ENCODE measurements at regions not wholly inside any gene's neighbourhood (a gene's known extent, or its start where the extent isn't known, plus 50 kb on each side); places are given as distances from the start of the nearest gene placed in this dataset.

- no peak for DNase-seq (ENCODE audit: low read depth in 2 of 2)
Measured at GRCh38 chr2:789529-789928, 112.3 kb upstream of the TMEM18 start.

- no peak for DNase-seq (ENCODE audit: low read depth in 2 of 2)
Measured at GRCh38 chr2:788227-789032, 111.2 kb upstream of the TMEM18 start.

DNA sequence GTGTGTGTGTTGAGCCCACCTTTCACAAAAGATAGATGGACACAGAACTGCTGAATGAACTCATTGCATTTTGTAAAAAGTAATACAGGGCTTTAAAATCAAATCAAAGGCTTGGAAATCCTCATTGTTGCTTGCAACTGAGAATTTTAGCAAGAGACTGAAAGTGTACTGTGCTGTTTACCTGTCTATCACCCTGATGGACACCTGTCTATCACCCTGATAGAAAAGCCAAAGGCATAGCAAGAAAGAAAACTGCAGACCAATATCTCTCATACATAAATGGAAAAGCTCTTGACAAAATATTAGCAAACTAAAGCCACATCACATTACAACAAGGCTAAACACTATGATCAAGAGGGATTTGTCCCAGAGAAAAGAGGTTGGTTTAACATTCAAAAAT lies 107.5 kb upstream of the TMEM18 start:
- no peak for DNase-seq (ENCODE audit: low read depth in 2 of 2)

GRCh38 chr2:780581-780980 lies 103.4 kb upstream of the TMEM18 start:
- no peak for DNase-seq (ENCODE audit: low read depth in 2 of 2)

DNA sequence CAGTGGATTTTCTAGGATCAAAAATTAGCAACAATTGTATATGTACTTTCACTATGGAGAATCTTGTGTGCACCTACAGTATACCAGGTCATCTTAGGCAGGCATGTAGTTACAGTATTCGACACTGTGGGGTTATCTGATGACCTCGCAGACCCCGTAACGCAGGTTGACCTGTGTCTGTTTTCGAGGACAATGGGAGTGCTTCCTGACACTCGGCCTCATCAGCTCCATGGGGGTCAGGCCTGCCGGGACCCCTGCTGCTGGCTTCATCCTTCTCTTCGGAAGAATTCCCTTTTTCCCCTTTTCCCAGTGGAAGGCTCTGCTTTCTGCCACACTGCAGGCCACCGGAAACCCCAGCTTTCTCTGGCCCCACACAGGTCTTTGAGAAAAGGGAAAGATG lies 102.8 kb upstream of the TMEM18 start:
- DNase-seq (ENCODE audit: low read depth in 2 of 2) = no peak

GRCh38 chr2:778731-779350 lies 101.6 kb upstream of the TMEM18 start:
- no peak for DNase-seq (ENCODE audit: low read depth in 2 of 2)

GRCh38 chr2:777546-777945 lies 100.3 kb upstream of the TMEM18 start:
- DNase-seq (ENCODE audit: low read depth in 2 of 2) = no peak

DNA sequence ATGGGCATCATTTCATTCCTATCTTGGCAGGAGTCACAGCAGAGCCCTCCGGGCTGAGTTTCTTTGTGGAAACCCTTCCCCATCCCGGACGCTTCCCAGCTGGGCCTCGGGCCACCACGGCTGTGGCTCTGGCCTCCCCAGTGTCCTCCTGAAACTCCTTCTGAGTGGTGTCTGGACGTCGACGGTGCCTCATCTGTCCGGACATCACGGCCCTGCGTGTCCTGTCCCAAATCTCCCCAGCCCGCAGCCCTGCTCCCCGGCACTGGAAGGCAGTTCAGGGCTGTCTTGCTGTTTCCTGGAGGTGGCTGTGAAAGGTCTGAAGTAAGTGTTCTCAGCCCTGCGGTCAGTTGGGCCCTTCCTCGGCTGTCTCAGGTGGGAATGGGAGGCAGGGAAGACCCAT lies 99.8 kb upstream of the TMEM18 start:
- DNase-seq (ENCODE audit: low read depth in 2 of 2) = no peak

DNA sequence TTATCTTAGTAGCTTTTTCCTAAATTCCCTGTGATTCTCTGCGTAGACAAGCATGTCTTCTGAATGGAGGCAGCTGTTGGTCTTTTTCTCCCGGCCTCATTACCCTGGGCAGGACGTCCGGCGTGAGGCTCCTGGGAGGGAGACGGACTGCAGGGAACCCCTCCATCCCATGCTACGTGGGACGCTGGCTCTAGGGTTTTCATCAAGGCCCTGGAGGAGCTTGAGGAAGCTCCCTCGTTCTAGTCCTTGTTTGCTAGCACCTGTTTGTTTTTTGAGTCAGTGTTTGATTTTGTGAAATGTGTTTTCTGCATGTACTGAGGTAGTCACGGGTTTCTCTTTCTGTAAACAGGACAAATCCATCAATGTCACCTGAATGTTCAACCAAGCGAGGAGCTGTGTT lies 99.3 kb upstream of the TMEM18 start:
- no peak for DNase-seq (ENCODE audit: low read depth in 2 of 2)

DNA sequence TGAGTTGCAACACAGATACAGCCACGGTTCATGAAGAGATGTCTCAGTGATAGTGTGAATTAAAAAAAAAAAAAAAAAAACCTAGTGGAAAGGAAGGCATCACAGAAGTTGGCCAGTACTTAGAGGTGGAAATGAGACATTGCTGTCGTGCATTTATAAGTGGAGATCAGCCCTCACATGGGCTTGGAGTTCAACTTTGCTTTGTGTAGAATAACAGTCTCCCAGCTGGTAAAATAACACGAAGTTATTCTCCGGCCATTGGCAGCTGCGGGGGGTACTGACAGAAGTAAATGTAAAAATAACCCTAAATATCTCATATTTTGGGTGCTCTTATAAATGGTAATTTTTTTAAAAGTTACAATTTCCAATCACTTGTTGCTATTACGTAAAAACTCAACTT lies 98.8 kb upstream of the TMEM18 start:
- no peak for DNase-seq (ENCODE audit: low read depth in 2 of 2)

GRCh38 chr2:774436-774835 lies 97.2 kb upstream of the TMEM18 start:
- DNase-seq (ENCODE audit: low read depth in 2 of 2) = no peak

DNA sequence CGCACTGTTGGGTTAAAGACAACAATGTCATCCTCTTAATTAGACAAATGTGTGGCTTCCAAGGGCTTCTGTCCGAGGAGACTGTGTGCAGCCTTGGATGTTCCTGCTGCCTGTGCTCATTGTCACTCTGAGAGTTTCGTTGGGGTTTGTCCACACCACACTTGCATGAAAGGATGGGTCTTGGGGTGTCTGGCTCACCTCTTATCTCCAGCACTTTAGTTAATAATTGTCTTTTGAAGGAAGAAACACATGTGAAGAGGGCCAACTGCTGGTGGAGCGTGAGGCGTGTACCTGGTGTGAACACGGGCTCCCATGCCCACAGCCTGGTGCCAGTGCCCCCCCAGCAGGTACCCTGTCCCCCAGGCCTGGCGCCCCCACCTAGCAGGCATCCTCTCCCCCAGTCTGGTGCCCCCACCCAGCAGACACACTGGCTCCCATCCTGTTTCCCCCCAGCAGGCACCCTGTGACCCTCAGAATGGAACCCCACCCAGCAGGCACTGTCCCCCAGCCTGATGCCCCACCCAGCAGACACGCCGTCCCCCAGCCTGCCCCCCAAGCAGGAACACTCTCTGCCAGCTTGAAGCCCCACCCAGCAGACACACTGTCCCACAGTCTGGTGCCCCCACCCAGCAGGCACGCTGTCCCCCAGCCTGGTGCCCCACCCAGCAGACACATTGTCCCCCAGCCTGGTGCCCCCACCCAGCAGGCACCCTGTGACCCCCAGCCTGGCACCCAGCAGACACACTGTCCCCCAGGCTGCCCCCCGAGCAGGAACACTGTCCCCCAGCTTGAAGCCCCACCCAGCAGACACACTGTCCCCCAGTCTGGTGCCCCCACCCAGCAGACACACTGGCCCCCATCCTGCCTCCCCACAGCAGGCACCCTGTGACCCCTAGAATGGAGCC lies 96.3 kb upstream of the TMEM18 start:
- DNase-seq (ENCODE audit: low read depth in 2 of 2) = no peak

DNA sequence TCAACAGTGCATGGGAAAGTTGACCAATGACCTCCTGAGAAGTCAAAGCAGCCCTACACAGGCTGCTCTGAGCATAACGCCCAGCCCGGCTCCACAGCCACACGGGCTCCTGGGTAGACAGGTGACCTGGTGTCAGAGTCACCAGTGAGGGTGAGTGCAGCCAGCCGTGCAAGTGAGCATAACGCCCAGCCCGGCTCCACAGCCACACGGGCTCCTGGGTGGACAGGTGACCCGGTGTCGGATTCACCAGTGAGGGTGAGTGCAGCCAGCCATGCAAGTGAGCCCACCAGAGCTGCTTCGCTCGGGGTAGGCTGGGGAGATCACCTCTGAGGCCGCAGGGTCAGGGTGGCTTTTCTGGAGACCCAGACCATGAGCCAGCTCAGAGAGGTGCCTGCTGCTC lies 94.3 kb upstream of the TMEM18 start:
- no peak for DNase-seq (ENCODE audit: low read depth in 2 of 2)

- no peak for DNase-seq (ENCODE audit: low read depth in 2 of 2)
Measured at GRCh38 chr2:770776-771175, 93.6 kb upstream of the TMEM18 start.

DNA sequence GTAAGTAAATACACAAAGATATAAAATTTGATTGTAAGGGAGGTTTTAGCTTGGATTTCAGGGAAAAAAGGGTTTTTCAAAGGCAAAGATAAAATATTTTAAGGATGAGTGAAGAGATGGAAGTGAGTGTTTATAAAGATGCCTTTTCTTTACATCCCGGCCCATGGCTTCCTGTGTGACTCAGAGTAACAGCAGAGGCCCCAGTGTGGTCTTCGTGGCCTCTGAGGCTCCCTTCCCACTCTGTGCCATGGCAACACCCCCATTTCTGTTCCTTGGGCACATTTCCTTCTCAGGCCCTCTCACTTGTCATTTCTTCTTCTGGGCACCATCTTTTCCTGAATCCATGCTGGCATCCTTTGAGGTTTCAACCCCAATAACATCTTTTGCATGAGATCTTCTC lies 92.6 kb upstream of the TMEM18 start:
- DNase-seq (ENCODE audit: low read depth in 2 of 2) = peak in 1 of 2 donors; percentile 4

DNA sequence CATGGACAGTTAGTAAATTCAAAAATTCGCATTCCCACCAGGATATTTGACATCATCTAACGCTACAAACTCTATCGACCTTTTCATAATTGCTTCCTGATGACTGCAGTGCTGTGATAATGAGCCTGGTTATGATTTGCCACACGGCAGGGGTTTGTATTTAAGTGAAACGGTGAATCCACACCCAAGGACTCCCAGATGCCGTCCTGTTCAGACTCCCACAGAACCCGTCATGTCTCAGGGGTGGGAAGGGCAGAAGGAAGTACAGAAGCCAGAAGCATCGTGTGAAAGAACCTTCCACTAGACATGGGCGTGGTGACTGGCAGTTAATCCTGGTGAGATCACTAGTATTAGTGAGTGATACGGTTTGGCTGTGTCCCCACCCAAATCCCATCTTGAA lies 91.2 kb upstream of the TMEM18 start:
- no peak for DNase-seq (ENCODE audit: low read depth in 2 of 2)

DNA sequence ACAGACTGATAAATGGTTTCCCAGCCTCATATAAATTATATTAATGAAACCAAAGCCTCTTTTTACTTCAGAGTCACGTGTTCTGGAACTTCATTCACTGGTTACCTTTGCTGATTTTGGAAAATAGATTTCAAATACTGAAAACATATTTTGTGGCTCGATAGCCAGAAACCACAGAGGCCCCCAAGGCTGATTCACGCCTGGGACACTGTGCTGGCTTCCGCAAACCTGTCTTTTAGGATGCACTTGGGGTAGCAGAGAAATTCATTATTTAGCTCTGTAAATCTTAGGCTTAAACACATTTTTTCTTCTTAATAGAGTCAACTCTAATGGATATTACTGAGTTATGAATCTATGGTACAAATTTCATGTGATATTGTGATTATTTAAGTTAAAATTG lies 90.7 kb upstream of the TMEM18 start:
- DNase-seq (ENCODE audit: low read depth in 2 of 2) = no peak

GRCh38 chr2:767440-767839 lies 90.2 kb upstream of the TMEM18 start:
- peak; percentile 20 to 21 for DNase-seq (ENCODE audit: low read depth in 2 of 2)

- no peak for DNase-seq (ENCODE audit: low read depth in 2 of 2)
Measured at GRCh38 chr2:766255-766654, 89.0 kb upstream of the TMEM18 start.

DNA sequence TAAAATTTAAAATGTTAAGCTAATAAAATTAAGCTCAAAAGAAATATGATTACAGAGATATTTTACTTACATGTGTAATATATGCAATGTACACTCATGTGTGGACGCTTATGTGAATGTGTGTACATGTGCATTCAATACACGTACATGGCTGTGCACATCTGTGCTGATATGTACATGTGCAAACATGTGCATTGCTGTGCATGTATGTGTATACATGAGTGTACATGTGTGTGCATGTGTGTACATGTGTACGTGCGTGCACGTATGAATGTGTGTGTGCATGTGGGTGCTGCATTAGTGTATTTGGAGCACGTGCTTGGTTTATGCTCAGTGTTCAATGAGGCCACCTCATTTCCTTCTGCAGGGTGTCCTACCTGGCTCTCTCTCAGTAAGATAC lies 88.2 kb upstream of the TMEM18 start:
- no peak for DNase-seq (ENCODE audit: low read depth in 2 of 2)

GRCh38 chr2:763766-764525 lies 86.7 kb upstream of the TMEM18 start:
- DNase-seq (ENCODE audit: low read depth in 2 of 2) = no peak

DNA sequence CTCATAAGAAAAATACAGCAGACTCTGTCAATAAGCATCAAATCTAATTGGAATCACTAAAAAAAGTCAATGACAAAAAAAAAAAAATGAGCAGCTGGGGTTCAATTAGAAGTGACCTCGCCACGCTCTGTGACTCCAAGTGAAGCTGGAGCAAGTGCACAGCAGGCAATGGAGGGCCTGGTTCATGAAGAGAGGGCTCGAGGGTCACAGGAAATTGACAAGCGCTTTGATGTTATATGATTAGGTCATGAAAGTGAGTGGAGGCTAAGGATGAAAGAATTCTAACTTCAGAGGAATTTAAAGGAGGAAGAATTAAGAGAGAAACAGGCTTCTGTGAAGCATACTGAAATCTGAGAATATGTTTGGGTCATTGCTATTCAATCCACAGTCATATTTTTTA lies 85.4 kb upstream of the TMEM18 start:
- no peak for DNase-seq (ENCODE audit: low read depth in 2 of 2)
